ENCODE measurements at regions not wholly inside any gene's neighbourhood (a gene's known extent, or its start where the extent isn't known, plus 50 kb on each side); places are given as distances from the start of the nearest gene placed in this dataset.

GRCh38 chr15:47203993-47204392, 513.3 kb upstream of the SEMA6D start:
- no peak for DNase-seq (ENCODE audit: low read depth)

GRCh38 chr15:47206358-47206978, 510.8 kb upstream of the SEMA6D start:
- no peak for DNase-seq (ENCODE audit: low read depth)

GRCh38 chr15:47209591-47209990, 507.7 kb upstream of the SEMA6D start:
- DNase-seq (ENCODE audit: low read depth): no peak

GRCh38 chr15:47212222-47213010, 504.9 kb upstream of the SEMA6D start:
- no peak for DNase-seq (ENCODE audit: low read depth)

GRCh38 chr15:47213883-47214282, 503.4 kb upstream of the SEMA6D start:
- DNase-seq (ENCODE audit: low read depth): no peak

GRCh38 chr15:47218295-47218694, 499.0 kb upstream of the SEMA6D start:
- no peak for DNase-seq (ENCODE audit: low read depth)

GRCh38 chr15:47244361-47244760, 472.9 kb upstream of the SEMA6D start:
- DNase-seq (ENCODE audit: low read depth): no peak

GRCh38 chr15:47246317-47246716, 471.0 kb upstream of the SEMA6D start:
- no peak for DNase-seq (ENCODE audit: low read depth)

GRCh38 chr15:47258521-47258920, 458.8 kb upstream of the SEMA6D start:
- no peak for DNase-seq (ENCODE audit: low read depth)

- no peak for DNase-seq (ENCODE audit: low read depth)
Measured at GRCh38 chr15:47265686-47266085, 451.6 kb upstream of the SEMA6D start.

GRCh38 chr15:47266566-47266965, 450.7 kb upstream of the SEMA6D start:
- no peak for DNase-seq (ENCODE audit: low read depth)

GRCh38 chr15:47273864-47274263, 443.4 kb upstream of the SEMA6D start:
- no peak for DNase-seq (ENCODE audit: low read depth)

- DNase-seq (ENCODE audit: low read depth): no peak
Measured at GRCh38 chr15:47283246-47283645, 434.1 kb upstream of the SEMA6D start.

GRCh38 chr15:47288794-47289193, 428.5 kb upstream of the SEMA6D start:
- DNase-seq (ENCODE audit: low read depth): no peak

GRCh38 chr15:47289656-47290055, 427.6 kb upstream of the SEMA6D start:
- no peak for DNase-seq (ENCODE audit: low read depth)

GRCh38 chr15:47291767-47292166, 425.5 kb upstream of the SEMA6D start:
- no peak for DNase-seq (ENCODE audit: low read depth)

GRCh38 chr15:47292638-47293190, 424.6 kb upstream of the SEMA6D start:
- no peak for DNase-seq (ENCODE audit: low read depth)

GRCh38 chr15:47293466-47294162, 423.7 kb upstream of the SEMA6D start:
- no peak for DNase-seq (ENCODE audit: low read depth)

GRCh38 chr15:47294765-47295259, 422.5 kb upstream of the SEMA6D start:
- no peak for DNase-seq (ENCODE audit: low read depth)

GRCh38 chr15:47296881-47297280, 420.4 kb upstream of the SEMA6D start:
- no peak for DNase-seq (ENCODE audit: low read depth)

- no peak for DNase-seq (ENCODE audit: low read depth)
Measured at GRCh38 chr15:47299846-47300434, 417.4 kb upstream of the SEMA6D start.

- DNase-seq (ENCODE audit: low read depth): no peak
Measured at GRCh38 chr15:47300596-47300995, 416.7 kb upstream of the SEMA6D start.
